HG03025 (cell line): ENCODE measurements at regions not wholly inside any gene's neighbourhood (a gene's known extent, or its start where the extent isn't known, plus 50 kb on each side); places are given as distances from the start of the nearest gene placed in this dataset.
"Not testable (repeated sequence)": the region's sequence is repeated elsewhere in the genome, so short reads cannot be mapped to it uniquely, and the experiment has no call there.

Source experiments
- ATAC-seq: cut with Tn5 transposase; IDR thresholded peaks from one replicate; pipeline ENCODE4 v1.9.1; 2021; ENCODE audit warnings: mild to moderate bottlenecking, moderate library complexity; ENCODE audit not compliant: unreplicated experiment, low FRiP score

DNA sequence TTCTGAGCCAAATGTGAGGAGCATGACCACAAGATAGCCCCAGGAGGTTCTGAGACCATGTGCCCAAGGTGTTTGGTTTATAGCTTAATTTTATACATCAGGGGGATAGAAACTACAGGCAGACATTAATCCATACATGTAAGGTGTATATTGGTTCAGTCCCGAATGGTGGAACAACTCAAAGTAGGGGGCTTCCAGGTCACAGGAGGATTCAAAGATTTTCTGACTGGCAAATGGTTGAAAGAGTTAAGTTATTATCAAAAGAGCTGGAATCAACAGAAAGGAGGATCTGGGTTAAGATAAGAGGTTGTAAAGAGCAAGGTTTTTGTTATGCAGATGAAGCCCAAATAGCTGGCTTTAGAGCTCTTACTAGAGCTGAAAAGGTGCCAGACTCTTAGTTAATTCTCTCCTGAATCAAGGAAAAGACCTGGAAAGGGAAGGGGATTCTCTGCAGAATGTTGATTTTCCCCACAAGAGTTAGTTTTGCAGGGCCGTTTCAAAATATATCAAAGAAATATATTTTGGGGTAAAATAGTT lies 640.0 kb downstream of the IPMK start:
- no peak for ATAC-seq

DNA sequence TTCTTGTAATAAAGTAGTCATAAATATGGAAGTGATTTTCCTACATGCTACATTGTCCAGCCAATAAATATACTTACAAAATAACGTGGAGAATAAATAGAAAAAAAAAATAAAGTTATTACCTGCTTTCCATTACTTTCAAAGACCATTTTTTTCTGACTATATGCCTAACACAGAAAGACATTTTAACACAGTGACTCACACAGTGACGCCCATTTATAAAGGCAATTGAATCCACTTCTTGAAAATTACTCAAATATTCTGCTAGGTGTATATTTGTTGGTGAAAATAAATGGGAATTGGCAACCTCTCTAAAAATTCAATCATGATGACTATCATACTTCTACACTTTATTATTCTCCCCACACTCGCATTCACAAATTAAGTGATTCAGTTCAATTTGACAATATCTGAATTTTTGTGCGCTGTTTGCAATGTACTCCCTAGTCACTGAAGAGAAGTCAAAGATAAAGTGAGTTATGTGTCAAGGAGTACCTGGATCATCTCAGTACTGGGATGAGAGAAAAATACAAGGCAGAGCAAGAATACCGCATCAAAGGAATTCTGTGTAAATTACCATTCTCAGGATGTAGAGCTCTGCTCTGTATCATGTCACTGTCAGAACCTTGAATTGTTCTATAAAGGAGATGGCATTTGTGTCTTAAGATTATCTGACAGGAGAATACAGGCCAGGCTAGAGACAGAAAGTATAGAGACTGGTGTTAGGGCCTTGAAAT lies 642.7 kb downstream of the IPMK start:
- no peak for ATAC-seq

DNA sequence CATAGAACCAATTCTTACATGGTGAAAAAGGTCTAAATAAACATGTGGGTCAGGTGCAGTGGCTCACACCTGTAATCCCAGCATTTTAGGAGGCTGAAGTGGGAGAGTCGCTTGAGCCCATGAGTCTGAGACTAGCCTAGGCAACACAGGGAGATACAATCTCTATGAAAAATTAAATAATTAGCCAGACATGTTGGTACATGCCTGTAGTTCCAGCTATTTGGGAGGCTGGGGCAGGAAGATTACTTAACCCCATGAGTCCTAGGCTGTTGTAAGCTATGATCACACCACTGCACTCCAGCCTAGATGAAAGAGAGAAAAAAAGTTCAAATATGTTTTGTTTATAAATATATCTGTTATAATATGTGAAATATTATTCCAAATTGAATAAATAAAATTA lies 643.6 kb downstream of the IPMK start:
- ATAC-seq = no peak

DNA sequence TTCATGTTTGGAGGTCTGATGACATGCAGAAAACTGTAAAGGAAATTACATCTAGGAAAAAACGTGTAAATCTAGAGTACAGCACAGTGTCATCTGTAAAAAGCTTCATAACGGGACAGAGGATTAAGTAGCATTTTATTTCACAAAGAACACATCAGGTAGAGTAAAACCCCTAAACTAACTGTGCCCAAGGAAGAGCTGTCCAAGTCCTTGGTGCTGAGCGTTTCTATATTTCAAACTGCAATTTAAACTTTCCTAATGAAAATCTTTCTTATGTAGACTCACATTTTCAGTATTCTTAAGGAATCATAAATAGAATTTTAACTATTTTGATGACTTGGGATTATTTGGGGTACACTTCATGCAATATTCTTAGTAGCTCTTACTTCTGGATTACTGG lies 646.2 kb downstream of the IPMK start:
- no peak for ATAC-seq

DNA sequence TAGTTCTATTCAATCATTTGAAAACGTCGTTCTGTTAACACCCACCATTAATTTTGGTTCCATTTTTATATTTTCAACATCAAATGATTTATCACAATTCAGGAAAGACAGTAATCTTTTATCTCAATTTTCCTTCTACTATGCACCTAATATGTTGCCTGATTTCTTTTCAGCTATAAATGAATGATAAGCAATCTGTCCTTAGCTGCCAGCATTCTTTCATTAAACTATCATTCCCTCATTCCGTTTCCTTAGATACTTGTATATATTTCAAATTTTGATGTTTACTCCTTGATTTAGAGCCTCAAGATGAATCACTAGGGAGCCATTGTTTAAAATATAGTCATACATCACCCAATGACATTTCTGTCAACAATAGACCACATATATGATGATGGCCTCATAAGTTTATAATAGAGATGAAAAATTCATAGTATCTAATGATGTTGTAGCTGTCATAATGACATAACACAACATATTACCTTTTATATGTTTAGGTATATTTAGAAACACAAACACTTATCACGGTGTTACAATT lies 661.7 kb downstream of the IPMK start:
- ATAC-seq = no peak

DNA sequence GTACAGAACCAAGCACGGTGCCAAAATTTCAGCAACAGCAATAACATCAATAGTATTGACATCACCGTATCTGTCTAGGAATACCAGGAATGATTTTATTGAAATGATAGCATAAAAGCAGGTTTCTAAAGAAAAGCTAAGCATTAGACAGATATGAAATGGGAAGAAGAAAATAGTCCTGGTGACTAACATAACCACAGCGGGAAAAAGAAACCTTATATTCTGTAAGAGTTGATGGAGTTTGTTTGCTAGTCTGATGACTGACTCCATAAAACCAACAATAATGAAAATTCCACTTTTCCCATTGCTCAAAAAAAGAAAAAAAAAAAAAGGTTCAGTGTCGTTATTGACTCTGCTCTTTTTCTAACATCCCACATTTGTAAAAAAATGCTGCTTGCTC lies 668.3 kb downstream of the IPMK start:
- no peak for ATAC-seq

DNA sequence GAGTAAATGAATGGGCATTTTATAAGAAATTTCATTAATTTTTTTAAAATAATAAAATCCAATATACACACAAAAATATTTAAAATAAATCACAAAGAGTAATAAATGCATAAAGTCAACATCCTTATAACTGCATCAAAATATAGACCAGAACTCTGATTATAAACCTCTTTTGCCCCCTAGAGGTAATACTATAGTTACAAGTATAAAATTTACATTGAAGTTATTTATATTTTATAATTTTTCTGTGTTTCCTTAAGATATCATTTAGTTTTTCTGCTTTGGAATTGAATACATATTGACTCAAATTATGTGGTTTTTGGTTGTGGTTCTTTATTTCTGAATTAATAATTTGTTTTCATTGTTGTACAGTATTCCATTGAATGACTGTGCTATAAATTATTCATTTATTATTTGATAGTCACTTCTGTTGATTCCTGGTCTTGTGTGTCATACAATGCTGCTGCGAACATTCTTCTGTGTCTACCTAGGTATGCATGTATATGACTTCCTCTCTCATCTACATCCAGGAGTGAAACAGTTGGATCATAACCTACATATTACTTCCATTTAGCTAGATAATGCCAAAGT lies 673.6 kb downstream of the IPMK start:
- ATAC-seq = no peak

DNA sequence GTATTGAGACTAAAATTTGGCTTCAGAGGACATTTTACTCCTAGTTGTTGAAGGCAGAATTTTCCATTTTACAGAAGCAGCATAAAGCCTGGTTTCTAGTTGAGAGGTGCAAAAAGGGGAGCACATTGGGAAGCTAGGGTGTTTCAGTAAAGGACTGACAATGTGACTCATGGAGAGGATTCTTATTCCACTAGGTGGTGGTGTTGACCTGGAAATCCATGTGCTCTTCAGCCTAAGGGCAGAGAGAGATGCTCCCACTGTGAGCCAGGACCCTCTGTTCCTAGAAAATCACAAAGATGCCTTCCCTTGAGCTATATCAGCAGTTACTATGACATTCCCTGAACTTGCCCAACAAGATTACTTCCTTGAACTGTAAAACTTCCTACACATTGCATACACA lies 687.8 kb downstream of the IPMK start:
- ATAC-seq = no peak

DNA sequence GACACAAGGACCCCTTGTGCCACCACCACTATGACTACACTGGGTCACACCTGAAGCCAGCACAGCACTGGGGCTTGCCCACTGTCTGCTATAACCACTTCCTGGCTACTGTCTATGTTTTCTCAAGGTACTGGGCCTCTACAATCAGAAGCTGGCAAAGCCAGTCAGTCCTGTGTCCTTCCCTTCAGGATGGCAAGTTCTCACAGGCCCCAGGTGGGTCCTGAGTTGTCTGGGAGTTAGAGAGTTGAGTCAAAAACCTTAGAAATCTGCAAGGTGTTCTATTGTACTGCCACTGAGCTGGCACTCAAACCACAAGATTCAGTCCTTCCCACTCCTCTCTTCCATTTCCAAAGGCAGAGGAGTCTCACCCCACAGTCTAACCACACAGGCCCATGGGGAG lies 705.5 kb downstream of the IPMK start:
- no peak for ATAC-seq

DNA sequence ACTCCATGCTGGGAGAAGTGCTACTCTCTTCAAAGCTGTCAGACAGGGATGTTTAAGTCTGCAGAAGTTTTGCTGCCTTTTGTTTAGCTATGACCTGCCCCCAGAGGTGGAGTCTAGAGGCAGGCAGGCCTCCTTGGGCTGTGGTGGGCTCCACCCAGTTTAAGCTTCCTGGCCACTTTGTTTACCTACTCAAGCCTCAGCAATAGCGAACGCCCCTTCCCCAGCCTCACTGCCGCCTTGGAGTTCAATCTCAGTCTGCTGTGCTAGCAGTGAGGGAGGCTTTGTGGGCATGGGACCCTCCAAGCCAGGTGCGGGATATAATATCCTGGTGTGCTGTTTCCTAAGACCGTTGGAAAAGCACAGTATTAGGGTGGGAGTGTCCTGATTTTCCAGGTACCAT lies 715.9 kb downstream of the IPMK start:
- not testable (repeated sequence) for ATAC-seq

DNA sequence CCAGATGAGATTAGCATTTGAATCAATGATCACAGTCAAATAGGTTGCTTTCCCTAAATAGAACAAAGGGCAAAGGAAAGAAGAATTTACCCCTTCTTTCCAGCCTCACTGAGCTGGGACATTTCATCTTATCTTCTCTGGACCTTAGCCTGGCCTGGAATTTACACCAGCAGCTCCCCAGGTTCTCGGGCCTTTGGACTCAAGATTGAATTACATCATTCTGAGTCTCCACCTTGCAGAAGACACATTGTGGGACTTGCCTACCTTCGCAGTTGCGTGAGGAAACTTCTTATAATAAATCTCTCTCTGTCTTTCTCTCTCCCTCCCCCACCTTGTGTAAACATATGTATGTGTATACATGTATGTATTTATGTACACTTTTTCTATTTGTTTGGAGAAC lies 732.4 kb downstream of the IPMK start:
- no peak for ATAC-seq

DNA sequence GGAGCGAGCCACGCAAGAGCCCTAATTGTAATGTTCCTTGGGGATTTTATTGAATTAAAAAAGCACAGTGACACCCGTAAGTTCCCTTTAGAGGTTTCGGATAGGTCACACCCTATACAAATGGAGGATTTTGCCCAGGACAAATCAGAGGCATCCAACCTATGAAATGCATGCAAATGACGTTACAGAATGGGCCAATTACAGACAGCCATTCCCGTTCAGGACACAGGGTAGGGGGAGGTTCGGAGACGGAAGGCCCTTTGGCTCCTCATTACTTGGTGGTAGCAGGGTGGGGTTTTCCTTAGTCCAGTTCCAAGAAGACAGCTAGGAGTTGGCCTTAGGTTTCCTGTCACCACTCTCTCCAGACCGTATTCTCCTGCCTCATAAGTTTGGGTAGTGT lies 754.1 kb downstream of the IPMK start:
- no peak for ATAC-seq

DNA sequence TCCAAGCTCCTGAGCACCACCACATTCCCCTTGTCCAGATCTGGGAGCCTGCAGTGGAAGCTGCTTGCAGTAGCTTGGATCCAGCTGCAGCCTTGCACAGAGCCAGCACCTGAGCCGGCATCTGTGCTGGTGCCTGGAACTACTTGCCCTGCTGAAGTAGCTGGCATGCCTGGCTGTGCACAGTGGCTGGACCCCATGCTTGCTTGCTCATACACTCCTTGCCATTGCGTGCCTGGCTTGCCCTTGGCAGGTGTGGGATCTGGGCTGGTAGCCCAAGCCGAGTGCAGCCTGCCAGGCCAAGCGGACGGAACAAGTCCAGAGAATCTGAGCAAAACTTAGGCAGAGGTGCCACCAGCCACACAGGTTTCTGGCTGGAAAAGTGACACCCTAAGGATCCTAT lies 759.9 kb downstream of the IPMK start:
- ATAC-seq = no peak

DNA sequence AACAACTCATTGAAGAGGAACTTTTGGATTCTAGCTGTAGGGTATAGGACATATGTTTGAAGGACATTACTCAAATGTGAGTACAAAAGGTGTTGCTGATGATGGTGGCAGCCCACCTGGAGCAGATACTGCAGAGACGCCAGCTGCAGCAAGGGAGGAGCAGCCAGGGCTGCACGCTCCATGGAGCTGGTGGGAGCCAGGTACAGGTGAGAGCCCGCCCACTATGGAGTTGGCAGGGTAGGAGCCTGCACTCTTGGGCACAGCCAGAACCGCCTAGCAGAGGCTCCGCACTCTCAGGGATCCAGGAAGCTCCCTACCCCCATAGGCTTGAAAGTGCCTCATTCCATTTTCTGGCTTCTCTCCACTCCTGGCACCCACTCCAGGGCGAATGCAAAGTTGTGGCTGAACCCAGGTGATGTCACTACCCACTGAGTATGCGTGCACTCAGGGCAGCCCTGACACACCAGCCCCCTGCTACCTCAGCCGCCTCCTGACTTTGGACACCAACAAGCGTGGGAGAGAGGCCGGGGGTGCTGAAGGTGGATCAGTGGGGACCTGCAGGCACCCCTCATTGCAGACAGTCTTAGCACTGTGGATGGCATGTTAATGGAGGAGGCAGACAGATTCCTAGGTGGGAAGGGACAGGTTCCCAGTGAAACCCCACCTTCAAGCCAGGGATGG lies 761.1 kb downstream of the IPMK start:
- ATAC-seq = no peak

DNA sequence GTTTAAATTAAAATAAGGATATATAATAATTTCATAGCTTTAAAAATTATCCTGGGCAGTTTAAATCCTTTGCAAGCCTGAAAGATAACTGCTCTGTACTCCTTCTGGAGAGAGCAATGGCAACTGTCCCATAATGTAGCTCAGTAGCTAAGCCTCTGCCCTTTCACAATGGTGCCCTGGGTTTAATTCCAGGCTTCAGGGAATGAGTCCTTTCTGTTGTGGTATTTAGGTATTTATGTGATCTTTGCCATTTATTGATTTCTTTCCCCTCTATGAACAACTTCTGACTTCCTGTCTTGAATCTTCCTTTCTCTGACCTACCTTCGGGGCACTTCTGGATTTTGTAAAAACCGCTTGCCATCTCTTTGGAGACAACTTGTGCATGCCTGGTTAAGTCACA lies 773.2 kb downstream of the IPMK start:
- no peak for ATAC-seq

DNA sequence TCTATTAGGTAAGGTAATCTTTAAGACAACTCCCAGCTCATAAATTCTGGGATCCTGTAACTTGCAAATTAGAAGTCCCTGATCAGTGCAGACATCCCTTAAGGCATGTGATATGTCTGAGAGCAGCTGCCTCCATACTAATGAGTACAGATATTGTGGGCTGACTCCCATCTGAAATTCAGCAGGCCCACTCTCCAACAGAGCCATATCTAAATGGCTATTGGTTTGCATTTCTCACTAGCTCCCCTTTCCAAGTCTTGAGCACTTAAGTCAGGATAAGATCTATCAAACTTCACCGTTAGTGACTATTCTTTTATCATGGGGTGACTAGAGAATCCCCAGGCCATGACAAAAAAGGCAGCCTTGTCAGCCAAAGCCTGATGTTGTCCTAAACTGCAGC lies 785.4 kb downstream of the IPMK start:
- no peak for ATAC-seq

DNA sequence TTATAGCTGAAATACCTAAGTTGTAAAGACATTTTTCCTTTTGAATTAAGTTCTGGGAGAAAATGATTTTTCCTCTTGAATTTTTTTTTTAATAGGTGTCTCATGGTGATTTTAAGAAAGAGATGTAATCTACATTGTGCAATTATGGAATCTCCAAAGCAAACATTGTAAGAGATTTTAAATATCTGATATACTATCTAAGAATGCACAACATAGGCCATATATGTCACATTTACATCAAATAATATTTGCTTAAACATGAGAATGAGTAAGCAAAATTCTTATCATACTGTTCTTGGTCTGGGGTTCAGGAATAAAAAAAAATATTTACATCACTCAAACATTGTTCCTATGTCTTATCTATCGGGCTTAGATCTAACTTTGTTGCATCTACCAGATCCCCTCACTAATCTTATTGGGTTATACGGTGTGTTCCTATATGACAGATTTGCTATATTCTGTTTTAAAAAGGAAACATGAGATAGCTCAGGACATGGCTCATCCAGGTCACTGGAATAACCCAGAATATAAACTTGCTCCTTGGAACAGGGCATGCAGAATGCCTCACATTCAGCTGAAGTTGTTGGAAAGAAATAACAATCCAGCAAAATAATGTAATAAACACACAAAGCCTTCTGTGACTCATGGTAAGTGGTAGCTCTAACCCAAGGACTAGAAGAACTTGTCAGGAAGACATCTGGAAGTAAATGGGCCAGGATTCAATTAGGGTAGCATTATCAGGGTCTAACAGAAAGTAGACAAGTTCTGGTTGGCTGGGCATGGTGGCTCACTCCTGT lies 794.7 kb downstream of the IPMK start:
- ATAC-seq = no peak

DNA sequence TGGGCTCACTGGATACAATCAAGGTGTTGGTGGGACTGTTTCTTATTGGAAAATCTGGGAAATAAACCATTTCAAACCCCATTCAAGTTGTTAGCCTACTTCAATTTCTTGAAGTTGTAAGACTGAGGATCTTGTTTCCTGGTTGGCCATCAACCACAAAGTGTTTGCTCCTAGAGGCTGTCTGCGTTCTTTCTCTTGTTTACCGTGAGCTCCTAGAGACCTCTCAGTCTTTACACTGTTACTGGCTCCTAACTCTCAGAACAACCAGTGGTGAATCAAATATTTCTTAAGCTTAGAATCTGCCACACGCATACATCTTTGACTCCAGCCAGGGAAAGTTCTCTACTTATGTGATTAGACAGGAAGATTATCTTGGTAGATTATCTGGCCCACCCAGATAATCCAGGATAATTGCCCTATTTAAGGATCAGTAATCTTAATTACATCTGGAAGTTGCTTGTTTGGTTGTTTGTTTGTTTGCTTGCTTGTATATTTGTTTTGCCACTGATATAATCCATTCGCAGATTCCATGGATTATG lies 798.7 kb downstream of the IPMK start:
- no peak for ATAC-seq

DNA sequence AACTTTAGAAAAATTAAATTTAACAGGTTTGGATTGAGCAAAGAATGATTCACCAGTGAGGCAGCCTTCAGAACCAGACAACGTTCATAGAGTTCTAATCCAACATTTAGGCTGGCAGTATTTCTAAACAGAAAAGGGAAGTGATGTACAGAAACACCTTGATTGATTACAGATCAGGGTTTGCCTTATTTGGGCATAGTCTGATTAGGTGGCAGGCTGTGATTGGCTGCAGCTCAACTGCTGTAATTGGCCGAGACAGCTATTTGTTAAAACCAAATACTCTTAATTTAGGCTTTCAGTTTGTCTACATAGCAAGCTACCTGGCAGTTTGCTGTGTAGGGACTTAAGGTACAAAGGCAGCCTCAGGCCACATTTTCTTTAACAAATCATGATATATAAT lies 802.5 kb downstream of the IPMK start:
- ATAC-seq = no peak

DNA sequence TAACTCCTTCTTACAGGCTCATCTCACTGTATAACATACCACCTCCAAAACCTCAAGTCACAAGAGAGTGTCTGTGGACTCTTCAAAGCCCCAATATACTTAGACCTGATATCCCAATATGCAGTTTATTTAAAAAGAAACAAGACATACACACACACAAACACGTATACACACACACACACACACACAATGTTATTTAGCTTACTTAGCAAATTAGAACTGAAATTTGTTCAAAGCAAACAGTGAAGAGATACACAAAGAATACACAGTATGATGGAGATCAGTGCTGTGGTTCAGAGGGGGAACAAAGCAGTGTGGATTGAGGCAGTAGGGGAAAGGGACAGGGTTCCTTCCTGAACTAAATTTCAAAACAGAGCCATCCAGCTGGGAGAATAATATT lies 807.2 kb downstream of the IPMK start:
- ATAC-seq = no peak
